HG03039 (cell line): ENCODE measurements at regions not wholly inside any gene's neighbourhood (a gene's known extent, or its start where the extent isn't known, plus 50 kb on each side); places are given as distances from the start of the nearest gene placed in this dataset.
"Not testable (repeated sequence)": the region's sequence is repeated elsewhere in the genome, so short reads cannot be mapped to it uniquely, and the experiment has no call there.

ENCODE experiments used
- ATAC-seq: cut with Tn5 transposase; IDR thresholded peaks from one replicate; pipeline ENCODE4 v1.9.1; 2021; ENCODE audit warnings: mild to moderate bottlenecking, moderate library complexity; ENCODE audit not compliant: unreplicated experiment

DNA sequence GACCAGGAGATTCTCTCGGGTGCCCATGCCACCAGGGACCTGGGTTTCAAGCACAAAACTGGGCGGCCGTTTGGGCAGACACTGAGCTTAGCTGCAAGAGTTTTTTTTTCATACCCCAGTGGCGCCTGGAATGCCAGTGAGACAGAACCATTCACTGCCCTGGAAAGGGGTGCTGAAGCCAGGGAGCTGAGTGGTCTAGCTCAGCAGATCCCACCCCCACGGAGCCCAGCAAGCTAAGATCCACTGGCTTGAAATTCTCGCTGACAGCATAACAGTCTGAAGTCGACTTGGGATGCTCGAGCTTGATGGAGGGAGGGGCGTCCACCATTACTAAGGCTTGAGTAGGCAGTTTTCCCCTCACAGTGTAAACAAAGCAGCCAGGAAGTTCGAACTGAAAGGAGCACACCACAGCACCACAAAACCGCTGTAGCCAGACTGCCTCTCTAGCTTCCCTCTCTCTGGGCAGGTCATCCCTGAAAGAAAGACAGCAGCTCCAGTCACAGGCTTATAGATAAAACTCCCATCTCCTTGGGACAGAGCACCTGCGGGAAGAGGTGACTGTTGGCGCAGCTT lies 157.7 kb downstream of the GIPC2 start:
- ATAC-seq = not testable (repeated sequence)

DNA sequence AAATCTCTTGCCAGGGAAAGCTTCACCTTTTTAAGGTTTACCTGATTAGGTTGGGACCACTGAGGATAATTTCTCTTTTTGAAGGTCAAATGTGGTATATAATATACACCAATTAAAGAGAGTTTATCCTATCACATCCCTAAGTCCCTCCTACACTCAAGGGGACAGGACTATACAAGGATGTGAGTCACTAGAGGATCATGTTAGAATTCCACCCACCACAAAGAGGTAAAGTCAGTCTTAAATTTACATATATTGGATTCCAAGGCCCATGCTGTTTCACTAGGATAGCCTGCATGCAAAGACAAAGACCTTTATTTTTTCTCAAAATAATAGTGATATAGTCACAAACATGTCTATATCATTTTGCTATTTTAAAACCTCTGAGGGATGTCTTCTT lies 164.4 kb downstream of the GIPC2 start:
- no peak for ATAC-seq

DNA sequence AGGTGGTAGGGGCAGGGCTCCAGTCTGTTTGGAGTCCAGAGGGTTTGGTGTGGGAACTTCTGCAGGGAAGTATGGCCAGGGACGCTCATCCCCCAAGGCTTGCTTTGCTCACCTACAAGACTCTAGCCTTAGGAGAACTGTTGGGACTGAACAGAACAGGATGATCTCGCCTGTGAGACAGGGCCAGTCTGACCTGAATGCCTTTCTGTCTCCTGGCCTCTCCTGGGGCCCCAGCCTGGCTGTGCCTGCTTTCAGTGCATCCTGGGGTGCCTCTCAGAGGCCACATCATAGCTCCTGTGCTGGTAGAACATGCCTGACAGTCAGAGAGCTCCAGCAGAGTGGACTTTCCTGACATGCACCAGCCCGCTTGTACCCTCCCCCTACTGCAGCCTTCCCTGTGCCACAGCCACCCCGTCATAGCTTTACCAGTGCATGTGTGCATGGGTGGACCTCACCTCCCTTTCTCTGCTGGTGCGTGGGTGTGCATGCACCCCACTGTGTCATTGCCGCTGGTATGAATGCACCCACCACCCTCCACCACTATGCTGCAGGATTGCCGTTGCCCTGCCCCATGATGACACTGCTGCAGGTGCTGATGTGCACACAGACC lies 165.8 kb downstream of the GIPC2 start:
- ATAC-seq = no peak

GRCh38 chr1:78214334-78214733 lies 168.6 kb downstream of the GIPC2 start:
- ATAC-seq = no peak

DNA sequence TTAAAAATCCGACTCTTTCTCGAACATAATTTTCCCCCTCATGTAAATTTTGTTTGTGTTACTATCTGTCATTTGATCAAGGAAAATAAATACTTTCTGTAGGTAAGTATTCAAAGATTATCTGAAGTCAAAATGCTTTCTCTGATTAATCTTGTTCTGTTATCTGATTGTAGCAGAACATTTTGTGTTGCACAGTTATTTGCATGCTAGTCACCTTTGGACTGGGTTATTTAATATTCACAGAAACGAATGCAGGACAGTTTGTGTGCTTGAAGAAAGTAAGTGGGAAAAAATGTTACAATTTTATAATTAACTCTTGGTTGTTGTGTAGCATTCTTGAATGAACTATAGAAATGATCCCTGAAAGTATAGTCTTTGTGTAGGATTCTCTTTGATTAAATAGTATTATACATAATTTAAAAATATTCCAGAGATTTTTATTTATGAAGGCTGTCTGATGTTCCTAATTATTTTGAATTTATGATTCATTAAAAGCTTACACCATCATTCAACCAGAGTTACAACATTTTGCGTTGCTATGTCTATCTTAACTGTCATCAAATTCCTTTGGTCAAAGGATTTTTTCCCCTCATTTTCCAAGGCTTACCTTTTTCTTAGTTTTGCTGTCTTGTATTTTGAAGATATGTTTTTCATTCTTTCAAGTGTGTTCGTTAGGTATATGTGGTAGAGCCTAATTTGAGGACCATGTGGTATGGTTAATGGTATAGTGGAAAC lies 176.6 kb downstream of the GIPC2 start:
- no peak for ATAC-seq

DNA sequence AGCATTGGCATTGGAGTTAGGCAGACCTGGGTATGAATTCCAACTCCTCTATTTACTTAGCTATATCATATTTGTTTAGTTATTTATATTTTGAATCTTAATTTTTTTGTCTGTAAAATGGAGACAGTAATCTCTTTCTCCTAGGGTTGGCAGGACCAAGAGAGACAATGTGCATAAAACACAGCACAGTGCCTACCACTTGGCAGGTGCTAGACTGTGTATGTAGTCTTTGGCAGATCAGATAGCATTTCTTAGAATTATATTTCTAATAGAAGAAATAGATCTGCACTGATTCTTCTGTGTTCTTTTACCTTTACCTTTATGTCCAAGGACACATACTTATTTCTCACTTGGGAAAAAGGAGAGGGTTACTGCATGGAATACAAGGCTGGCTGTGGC lies 177.2 kb downstream of the GIPC2 start:
- no peak for ATAC-seq

DNA sequence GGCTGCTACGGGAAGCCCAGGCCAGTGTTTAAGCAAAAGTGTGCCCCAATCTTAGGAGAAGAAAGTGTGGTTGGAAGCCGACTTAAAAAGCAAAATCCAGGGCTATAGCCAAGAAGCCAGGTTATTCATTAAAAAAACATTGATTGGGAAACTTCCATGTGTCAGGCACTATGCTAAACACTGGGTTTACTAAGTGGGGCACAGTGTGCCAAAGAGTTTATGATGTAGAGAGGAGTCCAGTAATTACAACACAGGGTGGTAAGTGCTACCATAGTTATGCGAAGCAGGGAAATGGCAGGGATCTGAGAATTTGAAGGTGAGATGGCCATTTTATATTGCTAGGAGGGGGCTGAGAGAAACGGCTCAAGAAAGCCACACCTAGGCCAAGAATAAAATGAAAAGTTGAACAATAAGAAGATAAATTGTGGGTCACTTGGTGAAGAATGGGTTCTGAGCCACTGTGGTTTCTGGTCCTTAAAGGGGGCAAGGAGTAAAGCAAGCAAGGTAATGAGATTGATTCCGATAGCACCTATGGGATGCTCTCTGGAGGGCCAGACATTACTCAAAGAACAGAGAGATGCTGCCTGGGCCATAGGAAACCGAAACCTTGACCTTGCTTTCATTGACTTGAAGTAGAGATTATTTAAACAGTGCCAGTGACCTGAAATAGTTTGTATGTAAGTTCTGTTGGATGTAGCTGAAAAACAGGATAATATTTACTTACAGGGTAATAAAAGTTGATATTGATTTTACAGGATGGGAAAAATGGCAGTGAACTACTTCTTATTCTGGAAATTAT lies 177.8 kb downstream of the GIPC2 start:
- ATAC-seq = no peak

DNA sequence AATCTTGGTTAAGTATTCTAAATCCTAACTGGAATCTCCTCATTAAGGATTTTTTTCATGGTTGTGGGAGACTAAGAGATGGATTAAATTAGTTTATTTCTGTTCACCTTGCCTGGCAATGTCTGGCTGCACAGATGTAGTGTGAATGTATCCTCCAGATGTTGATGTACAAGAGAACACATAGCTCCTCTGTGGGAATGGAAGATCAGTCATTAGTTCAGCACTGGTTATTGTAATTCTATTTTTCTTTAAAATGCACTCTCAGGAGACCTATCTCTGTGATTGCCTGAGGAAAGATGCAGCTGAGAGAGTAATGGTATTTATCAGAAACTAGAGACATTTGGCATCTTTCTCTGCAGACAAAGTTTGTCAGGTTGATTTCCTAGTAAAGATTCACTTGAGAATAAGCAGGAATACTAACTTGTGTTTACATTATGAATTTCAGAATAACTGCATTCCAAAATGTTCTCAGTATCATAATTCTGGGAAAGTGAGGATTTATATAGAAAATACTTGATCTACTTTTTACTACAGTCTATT lies 178.6 kb downstream of the GIPC2 start:
- no peak for ATAC-seq

DNA sequence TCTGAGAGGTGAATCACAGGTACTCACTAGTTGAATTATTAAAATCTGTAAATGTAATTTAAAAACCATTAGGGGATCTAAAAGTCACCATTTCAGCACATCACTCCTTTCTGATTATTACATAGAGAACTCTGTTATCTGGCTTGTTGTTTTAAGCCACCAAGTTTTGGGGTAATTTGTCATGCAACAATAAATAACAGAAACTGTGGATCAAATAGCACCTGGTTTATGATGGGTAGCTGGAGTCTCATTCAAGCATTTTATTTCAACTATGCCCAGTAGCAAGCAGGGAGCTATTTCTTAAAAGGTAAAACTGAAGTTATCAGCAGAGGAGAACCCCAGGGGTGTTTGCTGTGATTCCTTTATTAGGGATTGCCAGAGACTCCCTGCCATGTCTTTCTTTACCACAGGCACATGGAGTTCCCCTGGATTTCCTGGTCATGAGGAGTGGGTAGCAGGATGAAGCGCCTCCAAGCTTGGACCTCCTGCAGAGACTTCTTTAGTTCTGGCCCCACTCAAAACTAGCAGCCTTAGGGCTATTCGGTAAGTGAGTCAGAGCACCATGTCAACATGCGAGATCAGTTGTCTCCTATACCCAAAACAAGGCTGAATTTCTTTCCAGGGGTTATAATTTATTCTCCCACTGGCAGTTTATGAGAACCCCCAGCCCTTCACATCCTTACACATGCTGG lies 179.2 kb downstream of the GIPC2 start:
- no peak for ATAC-seq

- ATAC-seq = no peak
Observed at GRCh38 chr1:78226784-78227183, 181.0 kb downstream of the GIPC2 start.

DNA sequence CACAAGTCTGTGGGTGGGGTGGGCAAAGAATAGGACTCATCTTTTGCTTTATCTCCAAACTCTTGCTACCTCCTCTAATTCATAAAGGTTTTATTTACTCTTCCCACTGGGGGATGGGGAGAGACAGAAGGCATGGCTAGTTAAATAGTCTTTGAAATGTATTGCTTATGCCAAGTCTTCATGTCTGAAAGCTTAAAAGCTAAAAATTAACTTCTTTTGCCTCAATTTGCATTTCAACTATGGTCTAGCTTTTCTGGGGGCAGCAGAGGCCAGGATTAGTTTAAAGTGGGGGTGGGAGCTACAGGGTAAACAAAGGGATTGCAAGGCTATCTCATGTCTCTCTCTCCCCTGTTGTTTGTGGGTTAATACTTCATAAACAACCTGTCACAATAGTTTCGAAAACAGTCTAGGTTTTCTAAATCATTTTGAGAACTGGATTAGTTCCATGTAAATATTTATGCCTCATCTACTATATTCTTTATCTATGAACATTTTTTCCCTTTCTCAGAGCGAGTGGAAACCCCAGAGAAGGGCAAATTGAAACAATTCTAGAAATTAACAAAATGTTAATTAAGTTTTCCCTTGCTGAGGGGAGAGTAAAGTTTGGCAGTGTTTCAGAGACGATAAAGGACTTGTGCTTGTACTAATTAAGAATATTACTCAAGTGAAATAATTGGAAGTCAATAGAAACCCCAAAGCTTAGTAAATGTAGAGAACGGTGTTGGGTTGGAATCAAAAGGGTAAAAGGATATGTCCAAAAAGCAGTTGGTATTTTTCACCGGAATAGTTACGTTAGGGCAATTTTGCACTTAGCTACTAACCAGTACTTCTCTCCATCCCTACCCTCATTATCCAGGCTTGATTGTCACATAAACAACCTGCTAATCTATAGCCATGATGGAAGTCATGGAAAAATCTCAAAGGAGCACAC lies 182.2 kb downstream of the GIPC2 start:
- no peak for ATAC-seq

GRCh38 chr1:78229344-78229743 lies 183.6 kb downstream of the GIPC2 start:
- ATAC-seq = no peak

DNA sequence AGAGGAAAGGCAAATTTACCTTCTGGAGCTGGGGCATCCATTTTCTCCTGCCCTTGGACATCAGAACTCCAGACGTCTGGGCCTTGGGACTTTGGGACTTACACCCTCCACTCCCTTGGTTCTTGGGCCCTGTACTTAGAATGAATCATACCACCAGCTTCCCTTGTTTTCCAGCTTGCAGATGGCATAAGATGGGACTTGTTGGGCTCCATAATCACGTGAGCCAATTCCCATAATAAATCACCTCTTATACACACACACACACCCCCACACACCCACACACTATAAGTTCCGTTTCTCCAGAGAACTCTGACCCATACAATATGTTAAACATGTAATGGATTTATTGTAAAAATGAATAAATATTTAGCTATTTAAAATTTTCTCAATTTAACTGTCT lies 185.7 kb downstream of the GIPC2 start:
- ATAC-seq = no peak

DNA sequence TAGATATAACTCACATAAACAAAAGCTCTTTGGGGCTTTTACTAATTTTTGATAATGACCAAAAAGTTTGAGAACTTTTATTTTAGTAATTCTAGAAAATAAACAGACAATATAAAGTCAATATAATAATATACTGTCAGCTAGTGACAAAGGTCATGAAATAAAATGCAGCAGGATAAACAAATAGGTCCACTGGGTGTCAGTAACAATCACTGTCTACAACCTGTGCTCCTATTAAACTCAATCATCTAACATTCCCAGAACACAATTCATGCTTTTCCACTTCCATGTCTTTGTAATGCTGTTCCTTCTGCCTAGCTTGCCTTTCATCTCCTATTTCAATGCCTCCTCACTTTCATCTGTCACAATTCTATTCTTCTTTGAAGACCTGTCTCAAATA lies 186.1 kb downstream of the GIPC2 start:
- ATAC-seq = no peak

DNA sequence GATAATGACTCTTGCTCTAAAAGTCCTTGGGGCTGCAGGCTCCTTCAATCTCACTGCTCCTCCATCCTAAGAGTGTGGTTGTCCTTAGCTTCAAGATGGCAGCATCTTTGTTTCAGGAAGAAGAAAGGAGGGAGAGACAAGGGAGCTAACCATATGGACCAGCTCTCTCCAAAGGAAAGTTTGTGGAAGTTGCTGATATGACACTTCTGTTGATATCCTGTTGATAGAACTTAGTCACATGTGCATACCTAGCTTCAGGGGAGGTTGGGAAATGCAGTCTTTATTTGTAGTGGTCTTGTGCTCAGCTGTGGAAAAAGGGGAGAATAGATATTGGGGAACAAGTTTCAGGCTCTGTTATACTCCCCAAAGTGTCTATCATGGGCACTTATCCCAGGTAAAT lies 186.9 kb downstream of the GIPC2 start:
- no peak for ATAC-seq

GRCh38 chr1:78234496-78234895 lies 188.7 kb downstream of the GIPC2 start:
- ATAC-seq = no peak

GRCh38 chr1:78236716-78237115 lies 190.9 kb downstream of the GIPC2 start:
- no peak for ATAC-seq

DNA sequence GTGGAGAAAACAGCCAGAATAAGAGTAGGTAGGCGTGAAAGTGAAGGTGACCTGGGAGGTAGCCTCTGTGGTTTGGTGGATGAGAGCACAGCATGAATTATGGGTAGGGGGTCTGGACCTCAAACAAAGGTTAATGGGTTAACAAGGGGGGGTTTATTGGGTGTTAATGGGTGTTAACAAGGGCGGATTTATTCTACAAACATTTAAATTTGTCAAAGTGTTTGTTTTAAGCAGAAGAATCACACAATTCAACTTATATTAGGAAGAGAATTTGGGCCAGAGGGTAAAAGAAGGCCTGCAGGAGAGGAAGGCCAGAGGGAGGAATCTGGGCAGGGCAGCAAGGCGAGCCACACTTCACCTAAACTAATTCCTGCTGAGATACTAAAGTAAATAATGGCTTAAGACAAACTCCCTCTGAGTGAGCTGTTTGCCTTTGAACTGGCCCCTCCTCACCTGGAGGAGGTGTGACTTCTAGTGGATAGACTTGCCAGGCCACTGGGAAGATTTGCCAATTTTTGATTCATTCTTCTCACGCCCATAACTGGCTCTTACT lies 191.7 kb downstream of the GIPC2 start:
- ATAC-seq = no peak

DNA sequence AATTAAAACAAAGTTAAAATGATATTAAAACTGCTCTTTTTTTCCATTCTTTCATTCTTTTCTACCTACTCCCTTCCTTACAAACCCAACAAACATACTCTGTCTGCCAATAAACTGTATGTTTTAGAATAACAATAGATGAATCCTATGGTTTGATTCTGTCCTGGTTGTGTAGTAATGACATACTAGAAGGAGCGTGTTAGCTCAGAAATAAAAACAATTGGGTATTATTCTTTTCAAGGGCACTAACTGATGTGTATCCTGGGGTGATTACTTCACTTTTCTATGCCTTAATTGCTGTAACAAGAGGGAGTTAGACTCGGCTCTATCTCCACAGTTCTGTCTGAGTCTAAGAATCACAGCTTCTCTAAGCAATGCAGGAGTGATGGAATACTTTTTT lies 194.4 kb downstream of the GIPC2 start:
- ATAC-seq = no peak
